Epidermal melanocyte (primary cell): ENCODE measurements at regions not wholly inside any gene's neighbourhood (a gene's known extent, or its start where the extent isn't known, plus 50 kb on each side); places are given as distances from the start of the nearest gene placed in this dataset.

ENCODE experiments used
- DNase-seq: peaks from one replicate; pipeline ENCODE4 v3.0.0; 2011; ENCODE audit warnings: low spot score; ENCODE audit not compliant: insufficient read length

GRCh38 chr11:131190446-131190845, 180.0 kb upstream of the NTM start:
- DNase-seq: no peak

GRCh38 chr11:131191606-131192005, 178.8 kb upstream of the NTM start:
- DNase-seq: no peak

- DNase-seq: no peak
Measured at GRCh38 chr11:131192628-131193027, 177.8 kb upstream of the NTM start.

- DNase-seq: no peak
Measured at GRCh38 chr11:131193031-131193501, 177.3 kb upstream of the NTM start.

GRCh38 chr11:131194726-131195125, 175.7 kb upstream of the NTM start:
- no peak for DNase-seq

GRCh38 chr11:131195661-131196517, 174.5 kb upstream of the NTM start:
- no peak for DNase-seq

- no peak for DNase-seq
Measured at GRCh38 chr11:131198161-131199014, 172.0 kb upstream of the NTM start.

GRCh38 chr11:131199015-131199280, 171.5 kb upstream of the NTM start:
- DNase-seq: no peak

GRCh38 chr11:131201674-131202073, 168.7 kb upstream of the NTM start:
- no peak for DNase-seq

GRCh38 chr11:131203040-131203439, 167.4 kb upstream of the NTM start:
- DNase-seq: no peak

- DNase-seq: no peak
Measured at GRCh38 chr11:131204282-131204681, 166.1 kb upstream of the NTM start.

GRCh38 chr11:131204765-131205380, 165.5 kb upstream of the NTM start:
- no peak for DNase-seq

GRCh38 chr11:131206671-131207070, 163.7 kb upstream of the NTM start:
- no peak for DNase-seq

- DNase-seq: no peak
Measured at GRCh38 chr11:131207901-131208300, 162.5 kb upstream of the NTM start.

GRCh38 chr11:131217313-131218310, 152.8 kb upstream of the NTM start:
- no peak for DNase-seq

GRCh38 chr11:131218542-131218941, 151.9 kb upstream of the NTM start:
- no peak for DNase-seq

- no peak for DNase-seq
Measured at GRCh38 chr11:131219646-131220045, 150.8 kb upstream of the NTM start.

- no peak for DNase-seq
Measured at GRCh38 chr11:131223198-131223991, 147.0 kb upstream of the NTM start.

- DNase-seq: no peak
Measured at GRCh38 chr11:131228378-131228777, 142.0 kb upstream of the NTM start.

- DNase-seq: no peak
Measured at GRCh38 chr11:131229221-131229620, 141.2 kb upstream of the NTM start.
